GM13977 (cell line): ENCODE measurements at regions not wholly inside any gene's neighbourhood (a gene's known extent, or its start where the extent isn't known, plus 50 kb on each side); places are given as distances from the start of the nearest gene placed in this dataset.

ENCODE experiments used
- DNase-seq: peaks from one replicate; pipeline ENCODE4 v3.0.0; 2012; ENCODE audit warnings: low spot score
- in situ Hi-C: fragments of 300-500 bp; cut with MboI; formaldehyde crosslinking; loops from one replicate; pipeline ENCODE4 v1.12.0; 2022; ENCODE audit warnings: low sequenced_read_pairs, low pct_unique_long_range_greater_than_20kb, mixed read lengths, inconsistent platforms; ENCODE audit not compliant: unreplicated experiment
- TF ChIP-seq, protein P1 (sequence below): IDR thresholded peaks from 2 replicates; pipeline ENCODE4 v1.5.1; 2012; ENCODE audit warnings: mild to moderate bottlenecking, control low read depth; ENCODE audit not compliant: insufficient read depth; ENCODE audit errors: extremely low read depth, missing control alignments

DNA sequence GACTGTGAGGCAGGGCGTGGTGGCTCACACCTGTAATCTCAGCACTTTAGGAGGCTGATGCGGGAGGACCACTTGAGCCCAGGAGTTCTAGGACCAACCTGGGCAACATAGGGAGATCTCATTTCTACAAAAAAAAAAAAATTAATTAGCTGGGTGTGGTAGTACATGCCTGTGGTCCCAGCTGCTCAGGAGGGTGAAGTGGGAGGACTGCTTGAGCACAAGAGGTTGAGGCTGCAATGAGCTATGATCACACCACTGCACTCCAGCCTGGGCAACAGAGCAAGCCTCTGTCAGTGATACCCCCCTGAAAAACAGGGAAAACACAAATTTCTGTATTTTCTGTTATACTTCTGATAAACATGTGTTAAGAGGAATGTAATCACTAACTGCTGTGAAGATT, 57.8 kb upstream of the ARHGAP32 start:
- TF ChIP-seq, protein P1, sequence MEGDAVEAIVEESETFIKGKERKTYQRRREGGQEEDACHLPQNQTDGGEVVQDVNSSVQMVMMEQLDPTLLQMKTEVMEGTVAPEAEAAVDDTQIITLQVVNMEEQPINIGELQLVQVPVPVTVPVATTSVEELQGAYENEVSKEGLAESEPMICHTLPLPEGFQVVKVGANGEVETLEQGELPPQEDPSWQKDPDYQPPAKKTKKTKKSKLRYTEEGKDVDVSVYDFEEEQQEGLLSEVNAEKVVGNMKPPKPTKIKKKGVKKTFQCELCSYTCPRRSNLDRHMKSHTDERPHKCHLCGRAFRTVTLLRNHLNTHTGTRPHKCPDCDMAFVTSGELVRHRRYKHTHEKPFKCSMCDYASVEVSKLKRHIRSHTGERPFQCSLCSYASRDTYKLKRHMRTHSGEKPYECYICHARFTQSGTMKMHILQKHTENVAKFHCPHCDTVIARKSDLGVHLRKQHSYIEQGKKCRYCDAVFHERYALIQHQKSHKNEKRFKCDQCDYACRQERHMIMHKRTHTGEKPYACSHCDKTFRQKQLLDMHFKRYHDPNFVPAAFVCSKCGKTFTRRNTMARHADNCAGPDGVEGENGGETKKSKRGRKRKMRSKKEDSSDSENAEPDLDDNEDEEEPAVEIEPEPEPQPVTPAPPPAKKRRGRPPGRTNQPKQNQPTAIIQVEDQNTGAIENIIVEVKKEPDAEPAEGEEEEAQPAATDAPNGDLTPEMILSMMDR, result no peak
- in situ Hi-C loops, result no loop called here
- no peak for DNase-seq

DNA sequence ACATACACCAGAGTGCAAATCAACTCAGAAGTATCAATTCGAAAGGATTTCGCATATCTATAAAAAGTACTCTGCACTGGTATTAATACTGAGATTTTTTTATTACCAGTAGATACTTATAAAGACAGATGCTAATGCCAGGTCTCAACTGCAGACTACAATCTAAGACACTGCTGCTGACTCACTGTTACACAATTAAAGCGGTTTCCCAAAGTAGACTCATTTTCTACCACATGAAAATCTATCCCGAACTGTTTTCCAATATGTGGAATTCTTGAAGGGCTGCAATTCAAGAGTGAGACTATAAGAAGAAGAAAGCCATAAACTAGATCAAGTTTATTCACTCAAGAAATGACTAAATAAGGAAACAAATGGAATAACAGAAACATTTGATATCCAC, 57.2 kb upstream of the ARHGAP32 start:
- TF ChIP-seq, protein P1, result no peak
- in situ Hi-C loops, result no loop called here
- DNase-seq, result no peak

DNA sequence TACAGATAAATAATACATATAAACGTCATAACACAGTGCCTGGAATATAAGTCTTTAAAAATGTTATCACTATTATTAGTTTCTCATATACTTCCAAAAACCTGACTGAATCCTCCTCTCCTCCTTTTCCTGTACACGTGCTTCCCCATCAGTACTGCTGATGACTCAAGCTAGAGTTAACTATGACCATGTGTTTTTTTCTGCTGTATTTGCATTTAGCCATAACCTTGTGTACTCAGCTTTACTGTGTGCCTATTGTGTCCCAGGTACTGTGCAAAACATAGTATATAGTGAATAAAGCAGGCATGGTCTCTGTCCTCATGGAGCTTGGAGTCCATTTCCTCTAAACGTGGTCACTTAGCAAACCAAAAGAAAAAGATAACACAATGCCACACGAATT, 56.5 kb upstream of the ARHGAP32 start:
- no peak for DNase-seq
- in situ Hi-C loops, result no loop called here
- TF ChIP-seq, protein P1, result no peak

DNA sequence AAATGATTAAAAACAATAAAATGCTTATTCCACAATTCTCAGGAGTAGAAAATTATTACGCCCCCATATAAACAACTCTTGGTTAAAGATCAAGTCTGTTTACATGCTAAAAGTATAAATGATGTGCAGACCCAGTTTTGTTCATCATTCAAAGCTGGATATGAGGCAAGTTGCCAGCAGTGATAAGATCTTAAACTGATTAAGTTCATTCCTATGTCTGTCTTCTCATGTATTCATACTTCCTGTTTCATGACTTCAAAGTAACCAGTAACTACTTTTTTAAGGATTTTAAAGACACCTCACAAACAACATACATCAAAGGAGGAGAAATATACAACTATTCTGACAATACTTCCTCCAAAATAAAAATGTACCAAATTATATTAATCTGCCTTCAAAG, 55.0 kb upstream of the ARHGAP32 start:
- TF ChIP-seq, protein P1, result no peak
- DNase-seq, result no peak
- in situ Hi-C loops, result no loop called here

DNA sequence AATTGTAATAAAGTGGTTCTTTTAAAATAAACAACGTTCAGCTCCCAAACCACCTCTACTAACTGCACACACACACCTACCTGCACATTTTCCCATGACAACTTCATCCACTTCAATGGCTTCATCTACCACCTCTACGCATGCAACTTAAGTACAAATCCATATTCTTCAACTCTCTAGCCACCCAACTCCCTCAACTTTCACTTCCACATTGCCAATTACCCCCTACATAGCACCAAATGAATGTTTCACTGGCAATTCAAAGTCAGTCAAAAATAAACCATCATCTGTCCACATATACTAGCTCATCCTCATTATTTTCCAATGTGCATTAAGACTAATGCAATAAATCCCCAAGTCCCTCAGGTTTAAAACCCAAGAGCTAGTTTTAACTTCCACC, 50.7 kb upstream of the ARHGAP32 start:
- in situ Hi-C loops, result no loop called here
- DNase-seq, result no peak
- TF ChIP-seq, protein P1, result no peak
